Left ventricle myocardium inferior (tissue), 1 donor: ENCODE measurements at regions not wholly inside any gene's neighbourhood (a gene's known extent, or its start where the extent isn't known, plus 50 kb on each side); places are given as distances from the start of the nearest gene placed in this dataset.

ENCODE experiments used
- DNase-seq: peaks from one replicate; pipeline ENCODE4 v3.0.0-alpha.2; 2020
- H3K27ac ChIP-seq: fragments of 200-600 bp; replicated peaks from 2 replicates; pipeline ENCODE4 v1.8.0; 2021
- H3K27me3 ChIP-seq: fragments of 200-600 bp; 2 replicates; pipeline ENCODE4 v1.8.0; 2021; ENCODE audit warnings: low read depth
- H3K36me3 ChIP-seq: fragments of 200-600 bp; 2 replicates; pipeline ENCODE4 v1.8.0; 2021
- H3K4me1 ChIP-seq: fragments of 200-600 bp; 2 replicates; pipeline ENCODE4 v1.8.0; 2021
- H3K4me3 ChIP-seq: fragments of 200-600 bp; 2 replicates; pipeline ENCODE4 v1.8.0; 2021; ENCODE audit warnings: mild to moderate bottlenecking, moderate library complexity
- H3K9me3 ChIP-seq: fragments of 200-600 bp; replicated peaks from 2 replicates; pipeline ENCODE4 v1.8.0; 2021
- intact Hi-C: fragments of 100-400 bp; cut with micrococcal nuclease; formaldehyde crosslinking; loops from one replicate; pipeline ENCODE4 v1.11.0; 2022
- TF ChIP-seq, protein P1 (sequence below): fragments of 200-600 bp; IDR thresholded peaks from 2 replicates; pipeline ENCODE4 v1.8.0; 2021; ENCODE audit warnings: antibody characterized with exemption, mild to moderate bottlenecking, borderline replicate concordance
- donor health status: DM: no; HTN: yes; CAD: no; lungs with severe emphysema.

DNA sequence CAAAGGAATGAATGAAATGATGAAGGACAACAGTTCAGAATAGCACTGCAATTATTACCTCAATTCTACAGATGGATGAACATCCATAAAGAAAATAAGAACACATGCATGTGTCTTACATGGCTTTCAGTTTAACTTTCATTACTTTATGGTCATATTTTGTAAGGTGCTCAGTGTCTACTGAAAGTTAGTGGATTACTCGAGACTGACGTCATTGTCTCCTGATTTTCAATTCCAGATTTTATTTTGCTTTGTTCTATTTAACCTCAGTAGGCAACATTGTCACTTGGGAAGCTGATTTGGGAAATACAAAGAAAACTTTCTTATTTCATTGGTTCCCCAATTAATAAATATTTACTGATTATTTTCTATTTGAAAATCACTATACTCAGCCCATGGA is 363.7 kb downstream of the CHSY3 start:
- TF ChIP-seq, protein P1, sequence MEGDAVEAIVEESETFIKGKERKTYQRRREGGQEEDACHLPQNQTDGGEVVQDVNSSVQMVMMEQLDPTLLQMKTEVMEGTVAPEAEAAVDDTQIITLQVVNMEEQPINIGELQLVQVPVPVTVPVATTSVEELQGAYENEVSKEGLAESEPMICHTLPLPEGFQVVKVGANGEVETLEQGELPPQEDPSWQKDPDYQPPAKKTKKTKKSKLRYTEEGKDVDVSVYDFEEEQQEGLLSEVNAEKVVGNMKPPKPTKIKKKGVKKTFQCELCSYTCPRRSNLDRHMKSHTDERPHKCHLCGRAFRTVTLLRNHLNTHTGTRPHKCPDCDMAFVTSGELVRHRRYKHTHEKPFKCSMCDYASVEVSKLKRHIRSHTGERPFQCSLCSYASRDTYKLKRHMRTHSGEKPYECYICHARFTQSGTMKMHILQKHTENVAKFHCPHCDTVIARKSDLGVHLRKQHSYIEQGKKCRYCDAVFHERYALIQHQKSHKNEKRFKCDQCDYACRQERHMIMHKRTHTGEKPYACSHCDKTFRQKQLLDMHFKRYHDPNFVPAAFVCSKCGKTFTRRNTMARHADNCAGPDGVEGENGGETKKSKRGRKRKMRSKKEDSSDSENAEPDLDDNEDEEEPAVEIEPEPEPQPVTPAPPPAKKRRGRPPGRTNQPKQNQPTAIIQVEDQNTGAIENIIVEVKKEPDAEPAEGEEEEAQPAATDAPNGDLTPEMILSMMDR: no peak
- intact Hi-C loops: no loop called here
- no peaks in the 10 kb centered on the region for H3K4me1 ChIP-seq
- no peak for DNase-seq
- no peak overlapping the region for H3K4me3 ChIP-seq
- H3K27ac ChIP-seq: no peak overlapping the region
- H3K36me3 ChIP-seq: no peaks in the 10 kb centered on the region
- H3K27me3 ChIP-seq: no peaks in the 10 kb centered on the region
- peaks cover 9% of the 10 kb centered on the region for H3K9me3 ChIP-seq

DNA sequence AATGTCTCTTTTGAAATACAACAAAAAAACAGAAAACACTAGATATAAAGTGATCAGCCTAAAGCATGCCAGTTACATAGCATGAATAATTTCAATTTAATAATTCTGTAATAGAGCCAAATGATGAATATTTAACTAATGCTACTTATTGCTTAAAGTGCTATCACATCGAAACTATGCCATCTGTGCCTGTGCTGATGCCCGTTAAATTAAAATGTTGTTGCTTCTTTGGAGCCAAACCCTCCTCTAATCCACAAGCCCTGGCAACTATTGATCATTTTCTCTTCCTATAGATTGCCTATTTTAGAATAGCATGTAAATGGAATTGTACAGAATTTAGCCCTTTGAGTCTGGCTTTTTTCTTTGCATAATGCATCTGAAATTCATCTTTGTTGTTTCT is 356.2 kb downstream of the CHSY3 start:
- H3K27me3 ChIP-seq: no peaks in the 10 kb centered on the region
- no peak overlapping the region for H3K27ac ChIP-seq
- no peaks in the 10 kb centered on the region for H3K36me3 ChIP-seq
- H3K4me1 ChIP-seq: no peaks in the 10 kb centered on the region
- peaks cover 25% of the 10 kb centered on the region for H3K9me3 ChIP-seq
- intact Hi-C loops: no loop called here
- no peak for DNase-seq
- H3K4me3 ChIP-seq: no peak overlapping the region
- TF ChIP-seq, protein P1: no peak

DNA sequence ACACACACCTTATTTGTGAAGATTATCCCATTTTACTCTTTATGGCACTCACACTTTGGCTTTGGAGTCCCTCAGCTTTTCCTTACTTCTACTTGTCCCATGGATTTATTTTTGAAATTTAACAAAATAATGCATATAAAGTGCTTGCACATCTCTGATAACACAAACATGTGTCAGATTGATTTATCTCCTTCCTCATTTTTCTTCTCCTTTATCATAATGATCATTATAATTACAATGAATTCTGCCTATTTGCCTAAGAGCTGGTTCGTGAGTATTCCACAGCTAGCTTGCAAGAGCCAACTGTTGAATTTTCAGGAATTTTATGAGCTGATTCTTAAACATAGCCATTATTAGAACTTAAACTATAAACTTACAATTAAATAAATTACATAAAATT is 347.7 kb downstream of the CHSY3 start:
- TF ChIP-seq, protein P1: no peak
- Histone ChIP-seq H3K4me1 (no peaks in the 10 kb centered on the region), H3K27ac (no peak overlapping the region), H3K4me3 (no peak overlapping the region), H3K27me3 (no peaks in the 10 kb centered on the region), H3K36me3 (no peaks in the 10 kb centered on the region), H3K9me3 (peaks cover 27% of the 10 kb centered on the region)
- DNase-seq: no peak
- intact Hi-C loops: no loop called here

DNA sequence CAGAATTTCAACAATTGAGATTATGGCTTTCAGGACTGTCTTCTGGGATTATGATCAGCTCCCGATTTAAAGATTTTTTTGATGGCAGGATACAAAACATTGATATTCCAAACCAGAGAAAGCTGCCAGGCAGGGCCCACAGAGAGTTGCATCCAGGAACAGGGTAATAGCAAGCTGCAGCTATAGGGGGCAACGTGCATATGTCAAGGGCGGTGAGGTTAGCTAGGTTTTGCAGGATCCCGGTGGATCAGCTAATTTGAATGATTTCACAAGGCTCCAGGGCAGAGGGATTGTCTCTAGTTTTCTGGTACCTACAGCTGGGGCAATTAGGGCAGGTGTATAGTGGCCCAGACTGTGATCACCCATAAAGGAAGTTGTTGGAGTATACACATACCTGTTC is 339.4 kb downstream of the CHSY3 start:
- DNase-seq: no peak
- intact Hi-C loops: no loop called here
- Histone ChIP-seq H3K4me1 (no peaks in the 10 kb centered on the region), H3K4me3 (no peak overlapping the region), H3K9me3 (peaks cover 8% of the 10 kb centered on the region), H3K27me3 (no peaks in the 10 kb centered on the region), H3K36me3 (no peaks in the 10 kb centered on the region), H3K27ac (no peak overlapping the region)
- TF ChIP-seq, protein P1: no peak

DNA sequence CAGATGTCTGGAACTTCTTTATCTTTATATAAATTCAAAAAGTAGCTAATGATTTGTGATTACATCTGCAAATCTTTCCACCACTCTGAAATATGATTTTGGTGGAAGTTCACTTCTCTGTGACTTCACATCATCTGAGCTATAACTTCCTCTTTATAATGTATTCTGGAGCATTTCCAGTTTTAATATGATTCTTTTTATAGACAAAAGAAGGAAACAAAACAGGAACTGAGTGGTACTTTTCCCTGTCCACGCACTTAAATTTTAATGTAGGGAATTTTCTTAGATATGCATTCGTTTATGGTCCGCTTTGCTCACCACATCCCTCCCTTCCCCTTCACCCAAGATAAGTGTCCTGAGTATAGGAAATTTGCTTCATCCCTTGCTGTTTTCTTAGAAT is 333.5 kb downstream of the CHSY3 start:
- TF ChIP-seq, protein P1: no peak
- no peak overlapping the region for H3K27ac ChIP-seq
- no peaks in the 10 kb centered on the region for H3K36me3 ChIP-seq
- DNase-seq: no peak
- H3K9me3 ChIP-seq: no peaks in the 10 kb centered on the region
- no peaks in the 10 kb centered on the region for H3K4me1 ChIP-seq
- no peaks in the 10 kb centered on the region for H3K27me3 ChIP-seq
- intact Hi-C loops: no loop called here
- no peak overlapping the region for H3K4me3 ChIP-seq
